Kidney (tissue), 13 donors: ENCODE measurements at regions not wholly inside any gene's neighbourhood (a gene's known extent, or its start where the extent isn't known, plus 50 kb on each side); places are given as distances from the start of the nearest gene placed in this dataset.

Source experiments
- DNase-seq, 5 donors: peaks; one replicate each; pipeline ENCODE4 v3.0.0-alpha.2; 2013 to 2020
- FAIRE-seq: peaks from 2 replicates; lab custom pipeline; 2012; peaks lifted over from hg19 to GRCh38; lab: Jason Lieb, UNC
- H3K27ac ChIP-seq, 2 donors: one replicate each; pipeline ENCODE4 v1.7.0; 2013; ENCODE audit warnings: low read depth in 2 of 2, low read length in 2 of 2, inconsistent platforms in 1 of 2
- H3K27me3 ChIP-seq: one replicate; pipeline ENCODE4 v1.7.1; 2013; ENCODE audit warnings: low read length, inconsistent platforms; ENCODE audit not compliant: control insufficient read depth, insufficient read depth
- H3K36me3 ChIP-seq, 3 donors: one replicate each; pipeline versions ENCODE4 v1.7.0 to v1.7.1; 2013; ENCODE audit warnings: low read length in 3 of 3, control low read depth in 1 of 3, inconsistent platforms in 1 of 3; ENCODE audit not compliant: insufficient read depth in 3 of 3, control insufficient read depth in 2 of 3
- H3K4me1 ChIP-seq, 3 donors: one replicate each; pipeline versions ENCODE4 v1.7.0 to v1.7.1; 2013; ENCODE audit warnings: low read length in 3 of 3, inconsistent platforms in 1 of 3, low read depth in 1 of 3; ENCODE audit not compliant: control insufficient read depth in 2 of 3, insufficient read depth in 2 of 3
- H3K4me3 ChIP-seq, 3 donors: one replicate each; pipeline versions ENCODE4 v1.7.0 to v1.8.1; 2013; ENCODE audit warnings: low read length in 3 of 3, control low read depth in 1 of 3, inconsistent platforms in 1 of 3
- H3K9ac ChIP-seq, 3 donors: one replicate each; pipeline versions ENCODE4 v1.7.0 to v1.7.1; 2013; ENCODE audit warnings: low read length in 3 of 3, control low read depth in 1 of 3, inconsistent platforms in 1 of 3
- H3K9me3 ChIP-seq, 3 donors: one replicate each; pipeline versions ENCODE4 v1.7.0 to v1.7.1; 2013; ENCODE audit warnings: low read length in 3 of 3, control low read depth in 1 of 3, inconsistent platforms in 1 of 3; ENCODE audit not compliant: control insufficient read depth in 2 of 3, insufficient read depth in 1 of 3
- intact Hi-C: fragments of 100-400 bp; cut with DNase I; formaldehyde crosslinking; loops from one replicate; pipeline ENCODE4 v1.11.1; 2022
- TF ChIP-seq, protein P1 (sequence below): IDR thresholded peaks from 3 replicates; pipeline ENCODE4 v1.5.1; 2012; ENCODE audit warnings: mild to moderate bottlenecking, moderate library complexity, borderline replicate concordance; ENCODE audit not compliant: insufficient read depth; ENCODE audit errors: extremely low read depth
- donor health status: control.
- donor health status: control.
- donor health status: control.
- donor health status: control.
- donor health status: control.
- donor health status: DM: yes; HTN: yes; CAD: no.
- donor health status: Normal renal cell carcinoma (clear cell type).

DNA sequence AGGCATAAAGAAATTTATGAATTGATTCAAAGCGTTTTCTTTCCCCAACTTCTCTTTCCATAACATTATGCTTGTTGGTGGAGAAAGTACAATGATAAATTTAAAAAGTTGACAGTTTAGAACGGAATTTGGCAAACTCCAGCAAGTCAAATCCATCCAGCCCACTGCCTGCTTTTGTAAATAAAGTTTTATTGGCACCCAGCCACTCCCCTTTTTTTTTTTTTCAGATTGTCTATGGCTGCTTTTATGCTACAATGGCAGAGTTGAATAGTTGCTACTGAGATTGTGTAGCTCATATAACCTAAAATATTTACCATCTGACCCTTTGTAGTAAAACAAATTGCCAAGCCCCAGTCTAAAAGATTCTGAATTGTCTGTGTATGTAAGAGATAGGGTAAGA is 112.8 kb upstream of the RBMS3 start:
- Histone ChIP-seq H3K27ac (no peak overlapping the region), H3K4me3 (no peak overlapping the region), H3K4me1 (no peaks in the 10 kb centered on the region), H3K36me3 (no peaks in the 10 kb centered on the region), H3K9ac (no peak overlapping the region), H3K27me3 (no peaks in the 10 kb centered on the region), H3K9me3 (no peaks in the 10 kb centered on the region)
- FAIRE-seq (no peak), DNase-seq (no peak)
- TF ChIP-seq, protein P1, sequence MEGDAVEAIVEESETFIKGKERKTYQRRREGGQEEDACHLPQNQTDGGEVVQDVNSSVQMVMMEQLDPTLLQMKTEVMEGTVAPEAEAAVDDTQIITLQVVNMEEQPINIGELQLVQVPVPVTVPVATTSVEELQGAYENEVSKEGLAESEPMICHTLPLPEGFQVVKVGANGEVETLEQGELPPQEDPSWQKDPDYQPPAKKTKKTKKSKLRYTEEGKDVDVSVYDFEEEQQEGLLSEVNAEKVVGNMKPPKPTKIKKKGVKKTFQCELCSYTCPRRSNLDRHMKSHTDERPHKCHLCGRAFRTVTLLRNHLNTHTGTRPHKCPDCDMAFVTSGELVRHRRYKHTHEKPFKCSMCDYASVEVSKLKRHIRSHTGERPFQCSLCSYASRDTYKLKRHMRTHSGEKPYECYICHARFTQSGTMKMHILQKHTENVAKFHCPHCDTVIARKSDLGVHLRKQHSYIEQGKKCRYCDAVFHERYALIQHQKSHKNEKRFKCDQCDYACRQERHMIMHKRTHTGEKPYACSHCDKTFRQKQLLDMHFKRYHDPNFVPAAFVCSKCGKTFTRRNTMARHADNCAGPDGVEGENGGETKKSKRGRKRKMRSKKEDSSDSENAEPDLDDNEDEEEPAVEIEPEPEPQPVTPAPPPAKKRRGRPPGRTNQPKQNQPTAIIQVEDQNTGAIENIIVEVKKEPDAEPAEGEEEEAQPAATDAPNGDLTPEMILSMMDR = no peak
- intact Hi-C loops = no loop called here

DNA sequence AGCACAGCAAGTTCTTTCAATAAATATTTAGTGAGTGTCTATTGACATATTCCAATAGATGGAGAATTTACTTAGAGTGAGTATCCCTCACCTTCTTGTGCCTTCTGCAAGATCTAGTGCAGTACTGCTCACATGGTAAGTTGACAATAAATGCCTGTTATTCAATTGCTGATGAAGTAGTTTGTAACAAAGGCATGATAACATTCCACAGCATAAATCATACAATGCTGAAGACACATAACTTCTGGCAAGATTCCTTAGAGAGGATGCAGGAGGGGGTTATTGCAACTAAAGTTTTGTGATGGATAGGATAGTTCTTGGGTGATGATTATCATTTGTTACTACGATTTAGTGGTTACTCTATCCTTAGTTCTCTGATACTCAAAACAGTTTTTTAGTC is 112.2 kb upstream of the RBMS3 start:
- FAIRE-seq = no peak
- no peaks in the 10 kb centered on the region for H3K9me3 ChIP-seq
- no peak overlapping the region for H3K9ac ChIP-seq
- H3K36me3 ChIP-seq = no peaks in the 10 kb centered on the region
- intact Hi-C loops = no loop called here
- no peak for DNase-seq
- no peak overlapping the region for H3K4me3 ChIP-seq
- TF ChIP-seq, protein P1 = no peak
- H3K27ac ChIP-seq = no peak overlapping the region
- no peaks in the 10 kb centered on the region for H3K4me1 ChIP-seq
- no peaks in the 10 kb centered on the region for H3K27me3 ChIP-seq

DNA sequence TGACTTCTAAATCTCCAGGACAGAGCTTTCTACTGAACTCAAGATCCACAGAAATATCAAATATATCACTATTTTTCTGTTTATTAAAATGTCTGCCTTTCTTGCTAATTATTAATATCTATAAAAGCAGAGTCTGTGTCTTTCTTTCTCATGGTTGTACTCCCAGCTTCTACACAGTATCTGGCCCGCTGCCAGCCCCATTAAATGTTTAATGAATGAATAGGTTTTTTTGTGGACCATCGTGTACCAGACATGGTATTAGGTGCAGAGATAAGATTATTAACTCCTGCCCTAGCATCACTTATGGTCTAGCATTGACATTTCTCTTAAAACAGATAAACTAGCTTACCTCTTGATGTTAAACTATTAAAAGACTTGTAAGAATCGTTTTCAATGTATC is 111.4 kb upstream of the RBMS3 start:
- Histone ChIP-seq H3K36me3 (no peaks in the 10 kb centered on the region), H3K4me3 (no peak overlapping the region), H3K9me3 (no peaks in the 10 kb centered on the region), H3K4me1 (no peaks in the 10 kb centered on the region), H3K27ac (no peak overlapping the region), H3K9ac (no peak overlapping the region), H3K27me3 (no peaks in the 10 kb centered on the region)
- TF ChIP-seq, protein P1 = no peak
- FAIRE-seq = no peak
- DNase-seq = no peak
- intact Hi-C loops = no loop called here
